Astrocyte of the cerebellum (primary cell): ENCODE measurements at regions not wholly inside any gene's neighbourhood (a gene's known extent, or its start where the extent isn't known, plus 50 kb on each side); places are given as distances from the start of the nearest gene placed in this dataset.
"Not testable (repeated sequence)": the region's sequence is repeated elsewhere in the genome, so short reads cannot be mapped to it uniquely, and the experiment has no call there.

Experiments
- DNase-seq: peaks from one replicate; pipeline ENCODE4 v3.0.0-alpha.2; 2011; ENCODE audit warnings: low read depth
- H3K4me3 ChIP-seq: 2 replicates; pipeline ENCODE4 v1.5.1; 2011; ENCODE audit warnings: mild to moderate bottlenecking, low read depth, low read length, moderate library complexity
- CTCF ChIP-seq: IDR thresholded peaks from 2 replicates; pipeline ENCODE4 v1.5.1; 2012; ENCODE audit warnings: low read length, low read depth, moderate library complexity, mild to moderate bottlenecking; ENCODE audit errors: missing control alignments
- in situ Hi-C: cut with HindIII; loops from 2 replicates; pipeline ENCODE4 v1.10.0; 2017; ENCODE audit warnings: low sequenced_read_pairs

DNA sequence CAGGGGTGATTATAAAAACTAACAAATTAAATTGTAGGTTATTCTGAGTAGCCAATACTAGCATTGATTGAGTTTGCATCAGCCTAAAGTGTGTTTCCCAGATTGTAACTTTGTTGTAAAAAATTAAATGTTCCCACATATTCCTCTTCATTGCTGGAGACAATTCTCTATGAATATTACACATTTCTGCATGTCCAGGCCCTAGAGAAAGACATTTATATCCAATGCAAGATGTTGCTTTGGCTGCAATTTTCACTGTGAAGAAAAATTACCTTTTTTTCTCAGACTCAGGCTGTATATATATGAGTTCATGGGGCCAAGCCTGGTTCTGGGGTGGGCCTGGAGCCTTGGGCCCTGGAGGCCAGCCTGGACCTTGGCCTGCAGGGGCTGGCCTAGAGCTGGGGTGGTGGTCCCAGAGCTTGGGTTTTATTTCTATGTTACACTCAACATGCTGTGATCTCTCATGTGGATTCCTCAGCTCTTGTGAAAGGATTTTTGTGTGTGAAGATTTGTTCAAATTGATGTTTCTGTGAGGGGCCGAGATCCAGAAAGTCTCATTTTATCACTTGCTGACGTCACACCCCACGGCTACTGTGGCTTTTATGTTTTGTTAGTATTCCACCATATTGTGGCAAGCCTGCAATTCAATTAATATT is 232.5 kb downstream of the SPATA31A1 start:
- TF ChIP-seq CTCF = no peak
- in situ Hi-C loops = no loop called here
- H3K4me3 ChIP-seq = no peak overlapping the region
- DNase-seq = no peak

GRCh38 chr9:39588500-39589137 is 233.2 kb downstream of the SPATA31A1 start:
- H3K4me3 ChIP-seq = no peak overlapping the region
- DNase-seq = no peak
- in situ Hi-C loops = no loop called here
- TF ChIP-seq CTCF = no peak

DNA sequence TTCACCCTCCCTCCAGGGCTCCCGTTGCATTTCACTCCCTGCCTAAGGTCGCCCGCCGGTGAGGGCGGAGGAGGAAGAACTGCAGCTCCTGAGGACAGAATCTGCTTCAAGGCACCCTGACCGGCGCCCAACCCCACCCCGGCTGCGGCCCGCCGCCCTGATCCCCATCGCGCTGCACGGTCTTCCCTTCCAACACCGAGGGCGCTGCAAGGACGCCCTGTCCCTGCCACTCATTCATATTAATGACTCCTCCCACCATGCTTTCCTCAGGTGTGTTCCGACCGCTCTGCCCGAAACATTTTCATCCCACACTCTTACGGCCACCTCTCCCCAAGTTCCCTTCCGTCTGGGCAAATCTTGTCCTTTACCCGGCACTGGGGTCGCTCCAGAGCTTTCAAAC is 248.6 kb downstream of the SPATA31A1 start:
- in situ Hi-C loops, DNase-seq, H3K4me3 ChIP-seq: not testable (repeated sequence)

- in situ Hi-C loops, H3K4me3 ChIP-seq, DNase-seq: not testable (repeated sequence)
These were observed 256.2 kb downstream of the SPATA31A1 start for GRCh38 chr9:39611449-39612231.

DNA sequence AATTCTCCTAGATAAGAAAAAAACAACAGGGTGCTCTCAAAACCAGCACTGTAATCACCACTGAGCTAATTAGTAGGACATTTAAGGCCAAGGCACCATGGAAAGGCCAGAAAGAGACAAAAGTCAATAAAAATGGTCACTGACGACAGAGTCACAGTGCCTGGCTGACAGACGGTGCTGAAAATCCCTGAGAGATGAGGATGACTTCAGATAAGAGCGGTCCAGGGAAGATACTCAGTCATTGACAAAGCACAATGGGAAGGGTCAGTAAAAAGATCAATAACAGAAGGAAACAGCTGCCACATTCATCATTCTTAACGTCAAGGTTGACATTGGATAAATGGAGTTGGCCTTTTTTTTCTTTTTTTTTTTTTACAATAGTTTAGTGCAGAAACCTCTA is 261.0 kb downstream of the SPATA31A1 start:
- DNase-seq, H3K4me3 ChIP-seq, in situ Hi-C loops: not testable (repeated sequence)

DNA sequence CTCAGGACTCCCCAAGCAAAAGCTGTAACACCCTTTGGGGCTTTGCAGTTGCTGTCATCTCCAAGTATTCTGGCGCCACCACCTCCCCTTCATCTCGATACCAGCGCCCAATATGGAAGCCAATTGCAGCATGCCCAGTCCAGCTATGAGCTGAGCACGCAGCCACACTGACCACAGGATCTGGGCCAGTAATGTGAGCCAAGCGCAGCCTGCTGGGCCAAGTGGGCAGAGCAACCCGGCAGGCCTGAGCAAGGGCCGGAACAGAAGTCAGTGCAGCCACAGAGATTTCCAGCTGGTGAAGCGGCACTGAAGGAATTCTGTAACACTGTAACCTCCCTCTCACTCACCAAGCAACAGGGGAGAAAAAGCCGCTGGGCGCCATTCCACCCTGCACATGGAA is 268.6 kb downstream of the SPATA31A1 start:
- H3K4me3 ChIP-seq, DNase-seq, in situ Hi-C loops: not testable (repeated sequence)

GRCh38 chr9:39632071-39632470 is 276.6 kb downstream of the SPATA31A1 start:
- H3K4me3 ChIP-seq, in situ Hi-C loops, DNase-seq: not testable (repeated sequence)

- in situ Hi-C loops = not testable (repeated sequence)
These were observed 293.6 kb downstream of the SPATA31A1 start for GRCh38 chr9:39649029-39649428.

DNA sequence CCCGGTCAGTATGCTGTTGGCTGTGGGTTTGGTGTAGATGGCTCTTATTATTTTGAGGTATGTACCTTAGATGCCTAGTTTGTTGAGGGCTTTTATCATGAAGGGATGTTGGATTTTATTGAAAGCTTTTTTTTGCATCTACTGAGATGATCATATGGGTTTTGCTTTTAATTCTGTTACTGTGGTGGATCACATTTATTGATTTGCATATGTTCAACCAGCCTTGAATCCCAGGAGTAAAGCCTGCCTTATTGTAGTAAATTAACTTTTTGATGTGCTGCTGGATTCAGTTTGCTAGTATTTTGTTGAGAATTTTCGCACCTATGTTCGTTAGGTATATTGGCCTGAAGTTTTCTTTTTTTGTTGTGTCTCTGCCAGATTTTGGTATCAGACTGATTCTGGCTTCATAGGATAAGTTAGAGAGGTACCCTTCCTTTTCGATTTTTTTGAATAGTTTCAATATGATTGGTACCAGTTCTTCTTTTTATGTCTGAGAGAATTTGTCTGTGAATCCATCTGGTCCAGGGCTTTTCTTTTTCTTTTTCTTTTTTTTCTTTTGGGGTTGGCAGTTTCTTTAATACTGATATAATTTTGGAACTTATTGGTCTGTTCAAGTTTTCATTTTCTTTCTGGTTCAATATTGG is 301.6 kb downstream of the SPATA31A1 start:
- DNase-seq, in situ Hi-C loops, H3K4me3 ChIP-seq: not testable (repeated sequence)

More at GRCh38 chr9:39649029-39649428, 293.6 kb downstream of the SPATA31A1 start:
- not testable (repeated sequence) for DNase-seq, H3K4me3 ChIP-seq

GRCh38 chr9:39663020-39663419 is 307.6 kb downstream of the SPATA31A1 start:
- H3K4me3 ChIP-seq, DNase-seq, in situ Hi-C loops: not testable (repeated sequence)

DNA sequence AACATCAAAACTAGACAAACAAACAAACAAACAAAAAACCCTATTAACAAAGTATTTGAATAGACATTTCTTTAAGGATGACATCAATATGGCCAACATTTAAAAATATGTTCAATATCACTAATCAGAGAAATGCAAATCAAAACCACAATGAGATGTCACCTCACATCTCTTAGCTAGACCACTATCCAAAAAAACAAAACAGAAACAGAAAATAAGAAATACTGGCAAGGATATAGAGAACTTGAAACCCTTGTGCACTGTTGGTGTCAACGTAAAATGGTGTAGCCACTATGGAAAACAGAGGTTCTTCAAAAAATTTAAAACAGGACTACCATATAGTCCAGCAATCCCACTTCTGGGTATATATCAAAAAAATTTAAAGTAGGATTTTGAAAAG is 308.2 kb downstream of the SPATA31A1 start:
- in situ Hi-C loops, H3K4me3 ChIP-seq, DNase-seq: not testable (repeated sequence)

- DNase-seq, H3K4me3 ChIP-seq, in situ Hi-C loops: not testable (repeated sequence)
These were observed 309.6 kb downstream of the SPATA31A1 start for GRCh38 chr9:39665020-39665419.

DNA sequence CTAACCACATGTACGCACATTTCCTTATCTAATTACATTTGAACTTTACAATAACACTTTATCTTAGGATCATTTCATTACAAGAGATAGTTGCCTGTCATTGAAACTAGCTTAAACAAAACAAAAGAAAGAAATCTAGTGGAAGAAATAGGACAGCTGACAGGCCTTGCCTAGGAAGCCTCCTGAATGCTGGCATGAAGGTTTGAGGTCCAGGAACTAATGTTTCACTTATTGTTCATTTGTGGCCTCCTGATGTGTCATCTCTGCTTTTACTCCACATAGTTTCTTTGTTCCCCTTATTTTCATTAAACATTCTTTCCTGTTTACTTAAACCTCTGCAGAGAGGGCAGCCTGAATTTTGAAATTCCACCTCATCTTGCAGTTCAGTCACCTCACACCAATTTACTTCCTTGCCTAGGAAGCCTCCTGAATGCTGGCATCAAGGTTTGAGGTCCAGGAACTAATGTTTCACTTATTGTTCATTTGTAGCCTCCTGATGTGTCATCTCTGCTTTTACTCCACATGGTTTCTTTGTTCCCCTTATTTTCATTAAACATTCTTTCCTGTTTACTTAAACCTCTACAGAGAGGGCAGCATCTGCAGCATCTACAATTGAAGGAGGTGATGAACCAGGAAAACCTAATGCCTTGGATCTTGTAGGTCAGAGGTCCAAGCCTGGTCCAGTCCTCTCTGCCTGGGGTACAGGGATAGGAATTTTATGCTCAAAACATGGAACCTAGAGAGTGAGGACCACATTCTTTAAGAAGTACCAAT is 319.2 kb downstream of the SPATA31A1 start:
- DNase-seq, H3K4me3 ChIP-seq, in situ Hi-C loops: not testable (repeated sequence)

GRCh38 chr9:39675211-39675553 is 319.7 kb downstream of the SPATA31A1 start:
- H3K4me3 ChIP-seq, DNase-seq, in situ Hi-C loops: not testable (repeated sequence)
